Endothelial cell of umbilical vein (primary cell): ENCODE measurements at regions not wholly inside any gene's neighbourhood (a gene's known extent, or its start where the extent isn't known, plus 50 kb on each side); places are given as distances from the start of the nearest gene placed in this dataset.

Experiments used
- BruUV-seq: library from RNA; stranded (reverse); fragments of 400-500 nt; replicated peaks from 2 replicates; lab custom pipeline; 2021; lab: Mats Ljungman, UMichigan
- CTCF ChIA-PET: fragments of 300-600, 350-600 bp; sonication (Branson Sonifier 250); formaldehyde crosslinking; loops from one replicate; lab custom pipeline; 2021; ENCODE audit warnings: antibody characterized with exemption, inconsistent platforms; lab: Charles Lee
- POLR2A ChIA-PET: fragments of 300-600, 350-600 bp; sonication (Branson Sonifier 250); formaldehyde crosslinking; loops from one replicate; lab custom pipeline; 2021; ENCODE audit warnings: antibody characterized with exemption, inconsistent platforms; lab: Charles Lee
- DNase-seq: peaks from one replicate; pipeline ENCODE4 v3.0.0-alpha.2; 2011; ENCODE audit warnings: low read depth, low spot score
- FAIRE-seq: peaks from 2 replicates; lab custom pipeline; 2011; peaks lifted over from hg19 to GRCh38; lab: Jason Lieb, UNC
- H2AFZ ChIP-seq: 2 replicates; pipeline ENCODE4 v1.6.0; 2012; ENCODE audit warnings: low read depth, low read length, control low read depth, inconsistent platforms
- H3K27ac ChIP-seq: 2 replicates; pipeline ENCODE4 v1.5.1; 2011; ENCODE audit warnings: low read depth, mild to moderate bottlenecking, control low read depth, low read length, moderate library complexity; ENCODE audit not compliant: insufficient read depth
- H3K27me3 ChIP-seq, 2 experiments: 2 replicates each; pipeline versions ENCODE4 v1.6.0 to v1.6.1; 2011; ENCODE audit warnings: low read length in 2 of 2, mixed read lengths in 1 of 2; ENCODE audit not compliant: control insufficient read depth in 2 of 2, insufficient read depth in 2 of 2
- H3K36me3 ChIP-seq, 2 experiments: 2 replicates in 1 of 2; 3 replicates in 1 of 2; pipeline ENCODE4 v1.5.1; 2011; ENCODE audit warnings: low read length in 2 of 2, mild to moderate bottlenecking in 1 of 2, moderate library complexity in 1 of 2; ENCODE audit not compliant: control insufficient read depth in 2 of 2, insufficient read depth in 2 of 2; ENCODE audit errors: extremely low read depth in 1 of 2
- H3K4me1 ChIP-seq: 3 replicates; pipeline ENCODE4 v1.5.1; 2011; ENCODE audit warnings: mild to moderate bottlenecking, low read length; ENCODE audit not compliant: control insufficient read depth, insufficient read depth; ENCODE audit errors: extremely low read depth
- H3K4me2 ChIP-seq: 2 replicates; pipeline ENCODE4 v1.6.1; 2011; ENCODE audit warnings: low read length, control low read depth, mixed read lengths; ENCODE audit not compliant: insufficient read depth
- H3K4me3 ChIP-seq, 3 experiments: fragments of 200-600 bp in 1 of 3; sonication (generic), shearing (Covaris generic) in 1 of 3; replicated peaks in 1 of 3; 2 replicates each; pipeline ENCODE4 v1.5.1; 2011 to 2016; ENCODE audit warnings: control low read depth in 3 of 3, low read length in 3 of 3, mild to moderate bottlenecking in 2 of 3, inconsistent platforms in 1 of 3, low read depth in 1 of 3, moderate library complexity in 1 of 3; ENCODE audit not compliant: insufficient read depth in 1 of 3
- H3K79me2 ChIP-seq: 2 replicates; pipeline ENCODE4 v1.6.0; 2012; ENCODE audit warnings: low read length, inconsistent platforms; ENCODE audit not compliant: control insufficient read depth, insufficient read depth
- H3K9ac ChIP-seq: replicated peaks from 2 replicates; pipeline ENCODE3; 2011; ENCODE audit warnings: low read length, control low read depth; ENCODE audit not compliant: insufficient read depth; ENCODE audit errors: extremely low read depth
- H3K9me1 ChIP-seq: replicated peaks from 3 replicates; pipeline ENCODE4 v1.6.0; 2011; ENCODE audit warnings: mild to moderate bottlenecking, low read length; ENCODE audit not compliant: control insufficient read depth, insufficient read depth; ENCODE audit errors: extremely low read depth
- H3K9me3 ChIP-seq: replicated peaks from 2 replicates; pipeline ENCODE4 v1.5.1; 2012; ENCODE audit warnings: low read length, inconsistent platforms; ENCODE audit not compliant: control insufficient read depth, insufficient read depth
- H4K20me1 ChIP-seq: replicated peaks from 2 replicates; pipeline ENCODE3; 2011; ENCODE audit warnings: mild to moderate bottlenecking, low read length; ENCODE audit not compliant: control insufficient read depth, insufficient read depth; ENCODE audit errors: extremely low read depth
- EZH2 ChIP-seq: IDR thresholded peaks from 2 replicates; pipeline ENCODE4 v1.6.1; 2012; ENCODE audit warnings: borderline replicate concordance, low read depth, mild to moderate bottlenecking, moderate library complexity, low read length, inconsistent platforms; ENCODE audit not compliant: severe bottlenecking
- FOS ChIP-seq: IDR thresholded peaks from 2 replicates; pipeline ENCODE4 v1.6.1; 2011; ENCODE audit warnings: mild to moderate bottlenecking, low read length, moderate library complexity, borderline replicate concordance; ENCODE audit not compliant: insufficient read depth
- GATA2 ChIP-seq: IDR thresholded peaks from 2 replicates; pipeline ENCODE4 v1.7.0; 2011; ENCODE audit warnings: low read depth, mild to moderate bottlenecking, moderate library complexity, mixed read lengths, low read length; ENCODE audit not compliant: insufficient read length, insufficient read depth
- JUN ChIP-seq: IDR thresholded peaks from 2 replicates; pipeline ENCODE4 v1.6.1; 2011; ENCODE audit warnings: borderline replicate concordance, low read depth; ENCODE audit not compliant: insufficient read length, insufficient read depth
- MYC ChIP-seq: IDR thresholded peaks from one replicate; pipeline ENCODE4 v1.6.1; 2011; ENCODE audit warnings: mild to moderate bottlenecking, low read depth, low read length
- POLR2A ChIP-seq: IDR thresholded peaks from 2 replicates; pipeline ENCODE4 v1.6.1; 2012; ENCODE audit warnings: low read depth, mild to moderate bottlenecking, control low read depth, low read length
- POLR2AphosphoS5 ChIP-seq: IDR thresholded peaks from 2 replicates; pipeline ENCODE4 v1.6.1; 2012; ENCODE audit warnings: low read depth, mild to moderate bottlenecking, control low read depth, low read length, moderate library complexity; ENCODE audit not compliant: insufficient read depth
- dilution Hi-C: fragments of 300-500 bp; cut with MboI; formaldehyde crosslinking; loops from one replicate; pipeline ENCODE4 v1.15.0; 2019; ENCODE audit warnings: low sequenced_read_pairs; ENCODE audit not compliant: extremely low pct_ligation_motif_present
- intact Hi-C: fragments of 100-400 bp; cut with micrococcal nuclease; formaldehyde crosslinking; loops from one replicate; pipeline ENCODE4 v1.10.0; 2022
- TF ChIP-seq, protein P1 (sequence below), 2 donors: IDR thresholded peaks; 1 replicate in 1 of 2; 2 replicates in 1 of 2; pipeline ENCODE4 v1.5.1; 2011; ENCODE audit warnings: low read length in 2 of 2, mild to moderate bottlenecking in 2 of 2, moderate library complexity in 2 of 2, control low read depth in 1 of 2, inconsistent platforms in 1 of 2, low read depth in 1 of 2; ENCODE audit not compliant: insufficient read depth in 1 of 2; ENCODE audit errors: extremely low read depth in 1 of 2
- TF ChIP-seq, protein P2 (sequence below): IDR thresholded peaks from 2 replicates; pipeline ENCODE4 v1.6.1; 2011; ENCODE audit not compliant: insufficient read depth, insufficient read length

DNA sequence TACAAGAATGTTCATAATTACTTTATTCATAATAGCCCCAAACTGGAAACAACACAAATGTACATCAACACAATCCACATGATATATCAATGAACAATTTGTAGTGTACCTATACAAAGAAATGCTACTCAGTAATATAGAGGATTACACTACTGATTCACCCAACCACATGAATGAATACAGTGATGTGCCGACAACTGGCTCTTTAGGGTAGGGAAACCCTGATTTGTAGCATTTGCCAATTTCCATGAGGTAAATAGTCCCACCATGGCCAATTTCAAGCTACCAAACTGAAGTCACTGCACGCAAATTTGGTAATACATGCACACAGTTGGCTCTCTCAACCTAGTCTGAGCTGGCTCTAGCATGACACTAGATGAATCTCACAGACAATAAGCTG, 190.4 kb upstream of the KRR1 start:
- Histone ChIP-seq H3K36me3 (no peaks in the 10 kb centered on the region), H2AFZ (no peak overlapping the region), H4K20me1 (no peaks in the 10 kb centered on the region), H3K4me1 (peaks cover 53% of the 10 kb centered on the region), H3K9me3 (no peaks in the 10 kb centered on the region), H3K9ac (no peak overlapping the region), H3K4me3 (no peak overlapping the region), H3K27ac (no peak overlapping the region), H3K4me2 (no peak overlapping the region), H3K9me1 (no peaks in the 10 kb centered on the region), H3K79me2 (no peaks in the 10 kb centered on the region), H3K27me3 (no peaks in the 10 kb centered on the region)
- BruUV-seq, result no TSS peak
- ChIA-PET CTCF (no interaction called here), POLR2A (interaction anchor here (0.6 kb wide), 1 partner anchor 13 kb away, joined by 4 read pairs; no protein-coding TSS in a partner anchor)
- FAIRE-seq, result no peak
- no peak for DNase-seq
- TF ChIP-seq, protein P1, sequence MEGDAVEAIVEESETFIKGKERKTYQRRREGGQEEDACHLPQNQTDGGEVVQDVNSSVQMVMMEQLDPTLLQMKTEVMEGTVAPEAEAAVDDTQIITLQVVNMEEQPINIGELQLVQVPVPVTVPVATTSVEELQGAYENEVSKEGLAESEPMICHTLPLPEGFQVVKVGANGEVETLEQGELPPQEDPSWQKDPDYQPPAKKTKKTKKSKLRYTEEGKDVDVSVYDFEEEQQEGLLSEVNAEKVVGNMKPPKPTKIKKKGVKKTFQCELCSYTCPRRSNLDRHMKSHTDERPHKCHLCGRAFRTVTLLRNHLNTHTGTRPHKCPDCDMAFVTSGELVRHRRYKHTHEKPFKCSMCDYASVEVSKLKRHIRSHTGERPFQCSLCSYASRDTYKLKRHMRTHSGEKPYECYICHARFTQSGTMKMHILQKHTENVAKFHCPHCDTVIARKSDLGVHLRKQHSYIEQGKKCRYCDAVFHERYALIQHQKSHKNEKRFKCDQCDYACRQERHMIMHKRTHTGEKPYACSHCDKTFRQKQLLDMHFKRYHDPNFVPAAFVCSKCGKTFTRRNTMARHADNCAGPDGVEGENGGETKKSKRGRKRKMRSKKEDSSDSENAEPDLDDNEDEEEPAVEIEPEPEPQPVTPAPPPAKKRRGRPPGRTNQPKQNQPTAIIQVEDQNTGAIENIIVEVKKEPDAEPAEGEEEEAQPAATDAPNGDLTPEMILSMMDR (IDR thresholded peaks at IDR 0.05; ENCODE audit: extremely low read depth in 1 of 2, insufficient read depth in 1 of 2, low read depth in 1 of 2, low read length in 2 of 2), result no peak
- no peak for TF ChIP-seq FOS
- dilution Hi-C loops, result no loop called here
- intact Hi-C loops, result no loop called here

DNA sequence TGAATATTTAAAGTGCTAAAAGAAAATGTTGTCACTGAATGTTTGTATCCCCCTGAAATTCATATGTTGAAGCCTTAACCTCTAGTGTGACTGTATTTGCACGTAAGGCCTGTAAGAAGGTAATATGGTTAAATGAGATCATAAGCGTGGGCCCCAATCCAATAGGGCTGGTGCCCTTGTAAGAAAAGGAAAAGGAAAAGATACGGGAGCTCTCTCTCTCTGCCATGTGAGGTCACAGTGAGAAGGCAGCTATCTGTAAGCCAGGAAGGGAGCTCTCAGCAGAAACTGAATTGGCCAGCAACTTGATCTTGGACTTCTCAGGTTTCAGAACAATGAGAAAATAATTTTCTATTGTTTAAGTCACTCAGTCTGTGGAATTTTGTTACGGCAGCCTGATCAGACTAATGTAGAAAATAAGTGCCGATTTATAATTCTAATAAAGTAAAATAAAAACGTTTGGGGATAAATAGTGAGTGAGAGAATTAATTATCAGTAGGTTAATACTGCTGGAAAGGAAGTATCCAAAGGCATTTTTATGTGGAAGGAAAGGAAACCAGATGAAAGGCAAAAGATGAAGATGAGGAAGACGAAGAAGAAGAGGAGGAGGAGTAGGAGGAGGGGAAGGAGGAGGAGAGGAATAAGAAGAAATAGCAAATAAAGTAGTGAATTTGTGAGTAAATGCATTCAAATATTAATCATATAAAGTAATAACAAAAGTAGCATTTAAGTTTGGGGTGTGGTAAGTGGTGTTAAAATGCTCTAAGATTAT, 188.5 kb upstream of the KRR1 start:
- peaks cover 34% of the 10 kb centered on the region for H3K4me1 ChIP-seq
- no peaks in the 10 kb centered on the region for H3K79me2 ChIP-seq
- no peaks in the 10 kb centered on the region for H3K9me1 ChIP-seq
- no peaks in the 10 kb centered on the region for H3K27me3 ChIP-seq
- TF ChIP-seq FOS (no peak), POLR2AphosphoS5 (no peak), EZH2 (no peak), GATA2 (no peak), JUN (no peak), MYC (no peak), POLR2A (no peak)
- TF ChIP-seq, protein P1 (IDR thresholded peaks at IDR 0.05; ENCODE audit: extremely low read depth in 1 of 2, insufficient read depth in 1 of 2, low read depth in 1 of 2, low read length in 2 of 2), result no peak
- TF ChIP-seq, protein P2, sequence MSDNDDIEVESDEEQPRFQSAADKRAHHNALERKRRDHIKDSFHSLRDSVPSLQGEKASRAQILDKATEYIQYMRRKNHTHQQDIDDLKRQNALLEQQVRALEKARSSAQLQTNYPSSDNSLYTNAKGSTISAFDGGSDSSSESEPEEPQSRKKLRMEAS, result no peak
- ChIA-PET CTCF (interaction anchor here (0.6 to 1.6 kb wide), 11 partner anchors 13 to 337 kb away, joined by 3 to 7 read pairs (median 3); partner anchors contain the start of gene PHLDA1), POLR2A (interaction anchor here (1.0 kb wide), 1 partner anchor 332 kb away, joined by 4 read pairs; the partner anchor contains the start of gene PHLDA1)
- no peaks in the 10 kb centered on the region for H3K9me3 ChIP-seq
- H3K27ac ChIP-seq, result peak overlapping the region; percentile 63
- intact Hi-C loops (no loop called here), dilution Hi-C loops (no loop called here)
- H3K36me3 ChIP-seq, result no peaks in the 10 kb centered on the region
- peak overlapping the region; percentile 89 for H3K4me2 ChIP-seq
- peak overlapping the region; percentile 64 for H3K9ac ChIP-seq
- peak; percentile 87 for DNase-seq
- BruUV-seq, result TSS peak; percentile 19
- H2AFZ ChIP-seq, result peak overlapping the region; percentile 66
- peak overlapping the region in 1 of 3 experiments; percentile 47 for H3K4me3 ChIP-seq
- H4K20me1 ChIP-seq, result no peaks in the 10 kb centered on the region
- FAIRE-seq, result peak; percentile 83
